H9 (cell line): ENCODE measurements at regions not wholly inside any gene's neighbourhood (a gene's known extent, or its start where the extent isn't known, plus 50 kb on each side); places are given as distances from the start of the nearest gene placed in this dataset.

ENCODE experiments used
- DNase-seq: peaks from one replicate; pipeline ENCODE4 v3.0.0-alpha.2; 2017
- H2AFZ ChIP-seq: one replicate; pipeline ENCODE4 v1.6.1; 2013; ENCODE audit warnings: mild to moderate bottlenecking, low read length, control low read depth, moderate library complexity
- H2AK5ac ChIP-seq: 2 replicates; pipeline ENCODE4 v1.6.1; 2013; ENCODE audit warnings: low read length, control low read depth, mixed read lengths; ENCODE audit not compliant: insufficient read length
- H2BK120ac ChIP-seq: one replicate; pipeline ENCODE4 v1.6.1; 2013; ENCODE audit warnings: low read depth, mild to moderate bottlenecking, low read length, control low read depth, inconsistent platforms; ENCODE audit not compliant: poor library complexity, severe bottlenecking
- H2BK12ac ChIP-seq: 2 replicates; pipeline ENCODE4 v1.6.1; 2013; ENCODE audit warnings: low read length, control low read depth, mixed read lengths, low read depth; ENCODE audit not compliant: insufficient read length
- H2BK15ac ChIP-seq: 2 replicates; pipeline ENCODE4 v1.6.1; 2013; ENCODE audit warnings: low read depth, low read length, control low read depth
- H2BK20ac ChIP-seq: one replicate; pipeline ENCODE4 v1.6.1; 2013; ENCODE audit warnings: low read depth, mild to moderate bottlenecking, low read length, control low read depth, inconsistent platforms; ENCODE audit not compliant: poor library complexity, severe bottlenecking
- H2BK5ac ChIP-seq: 2 replicates; pipeline ENCODE4 v1.6.1; 2013; ENCODE audit warnings: low read length, control low read depth, mixed read lengths; ENCODE audit not compliant: insufficient read length
- H3K14ac ChIP-seq: 2 replicates; pipeline ENCODE4 v1.6.1; 2013; ENCODE audit warnings: low read length, control low read depth; ENCODE audit not compliant: insufficient read depth
- H3K18ac ChIP-seq: 2 replicates; pipeline ENCODE4 v1.6.1; 2013; ENCODE audit warnings: low read depth, mild to moderate bottlenecking, mixed read lengths, low read length, control low read depth; ENCODE audit not compliant: insufficient read length
- H3K23ac ChIP-seq: 2 replicates; pipeline ENCODE4 v1.6.1; 2013; ENCODE audit warnings: low read length, control low read depth, mixed read lengths, low read depth; ENCODE audit not compliant: insufficient read length
- H3K23me2 ChIP-seq: 2 replicates; pipeline ENCODE4 v1.6.1; 2013; ENCODE audit warnings: low read depth, mild to moderate bottlenecking, mixed read lengths, low read length, control low read depth; ENCODE audit not compliant: insufficient read length, poor library complexity, severe bottlenecking
- H3K27ac ChIP-seq: 2 replicates; pipeline ENCODE4 v1.5.1; 2013; ENCODE audit warnings: low read length, control low read depth, mixed read lengths, low read depth; ENCODE audit not compliant: insufficient read length
- H3K27me3 ChIP-seq: 2 replicates; pipeline ENCODE4 v1.6.1; 2013; ENCODE audit warnings: low read length, control low read depth, inconsistent platforms; ENCODE audit not compliant: insufficient read depth
- H3K4ac ChIP-seq: 2 replicates; pipeline ENCODE4 v1.6.1; 2013; ENCODE audit warnings: low read depth, mild to moderate bottlenecking, control low read depth, inconsistent platforms, low read length, moderate library complexity
- H3K4me1 ChIP-seq: 2 replicates; pipeline ENCODE4 v1.6.1; 2013; ENCODE audit warnings: low read length, control low read depth, inconsistent platforms; ENCODE audit not compliant: insufficient read depth
- H3K4me2 ChIP-seq: 2 replicates; pipeline ENCODE4 v1.6.1; 2013; ENCODE audit warnings: low read length, control low read depth, mixed read lengths; ENCODE audit not compliant: insufficient read length, insufficient read depth
- H3K56ac ChIP-seq: 2 replicates; pipeline ENCODE4 v1.6.1; 2013; ENCODE audit warnings: low read depth, mild to moderate bottlenecking, mixed read lengths, low read length, control low read depth; ENCODE audit not compliant: insufficient read length
- H3K79me1 ChIP-seq: 2 replicates; pipeline ENCODE4 v1.6.1; 2013; ENCODE audit warnings: low read depth, mild to moderate bottlenecking, moderate library complexity, low read length, control low read depth, inconsistent platforms; ENCODE audit not compliant: insufficient read depth, poor library complexity, severe bottlenecking
- H3K79me2 ChIP-seq: 2 replicates; pipeline ENCODE4 v1.6.1; 2013; ENCODE audit warnings: low read length, control low read depth, inconsistent platforms; ENCODE audit not compliant: insufficient read depth
- H3K9ac ChIP-seq: 2 replicates; pipeline ENCODE4 v1.6.1; 2013; ENCODE audit warnings: low read length, control low read depth, mixed read lengths; ENCODE audit not compliant: insufficient read length; ENCODE audit errors: extremely low read depth
- H3K9me3 ChIP-seq: one replicate; pipeline ENCODE4 v1.6.1; 2013; ENCODE audit warnings: low read depth, low read length, inconsistent platforms; ENCODE audit not compliant: control insufficient read depth
- H3T11ph ChIP-seq: one replicate; pipeline ENCODE4 v1.6.1; 2013; ENCODE audit warnings: mild to moderate bottlenecking, low read length, control low read depth, inconsistent platforms
- H4K20me1 ChIP-seq: one replicate; pipeline ENCODE4 v1.6.1; 2013; ENCODE audit not compliant: control insufficient read depth, insufficient read length, insufficient read depth
- H4K5ac ChIP-seq: 2 replicates; pipeline ENCODE4 v1.6.1; 2013; ENCODE audit warnings: low read depth, mild to moderate bottlenecking, mixed read lengths, low read length, control low read depth; ENCODE audit not compliant: insufficient read length
- H4K8ac ChIP-seq: replicated peaks from 2 replicates; pipeline ENCODE4 v1.6.1; 2013; ENCODE audit warnings: low read length, control low read depth, mixed read lengths, low read depth; ENCODE audit not compliant: insufficient read length
- H4K91ac ChIP-seq: 2 replicates; pipeline ENCODE4 v1.6.1; 2013; ENCODE audit warnings: low read depth, mild to moderate bottlenecking, moderate library complexity, mixed read lengths, low read length, control low read depth; ENCODE audit not compliant: insufficient read length
- H3K27ac Mint-ChIP-seq, 3 experiments: 2 replicates in 2 of 3; 3 replicates in 1 of 3; pipeline ENCODE4 v1.8.0; 2020 to 2021; ENCODE audit warnings: mixed read lengths in 3 of 3, mild to moderate bottlenecking in 1 of 3, moderate library complexity in 1 of 3
- H3K27me3 Mint-ChIP-seq: 2 replicates; pipeline ENCODE4 v1.8.0; 2021; ENCODE audit warnings: low read depth, mild to moderate bottlenecking, moderate library complexity, mixed read lengths
- H3K36me3 Mint-ChIP-seq, 3 experiments: 2 replicates in 2 of 3; 3 replicates in 1 of 3; pipeline ENCODE4 v1.8.0; 2020 to 2021; ENCODE audit warnings: low read depth in 3 of 3, mixed read lengths in 3 of 3; ENCODE audit not compliant: insufficient read depth in 1 of 3
- H3K4me1 Mint-ChIP-seq, 2 experiments: 2 replicates each; pipeline ENCODE4 v1.8.0; 2020; ENCODE audit warnings: mixed read lengths in 2 of 2
- H3K4me3 Mint-ChIP-seq, 2 experiments: 2 replicates in 1 of 2; 3 replicates in 1 of 2; pipeline ENCODE4 v1.8.0; 2020 to 2021; ENCODE audit warnings: mild to moderate bottlenecking in 2 of 2, mixed read lengths in 2 of 2, moderate library complexity in 1 of 2
- H3K9me3 Mint-ChIP-seq, 2 experiments: 2 replicates in 1 of 2; 3 replicates in 1 of 2; pipeline ENCODE4 v1.8.0; 2020; ENCODE audit warnings: mild to moderate bottlenecking in 2 of 2, mixed read lengths in 2 of 2, moderate library complexity in 1 of 2
- CTCF ChIP-seq: fragments of 200-600 bp; sonication (generic); conservative IDR thresholded peaks from 3 replicates; pipeline ENCODE4 v1.8.0; 2021; ENCODE audit warnings: antibody characterized with exemption, mild to moderate bottlenecking
- WGBS: extraction: QIAGEN DNeasy Blood & Tissue Kit; methylation state at CpG from one replicate; pipeline ENCODE4 v1.1.7; 2013; ENCODE audit warnings: missing lambda C conversion rate, low lambda C conversion rate, mixed read lengths; ENCODE audit not compliant: insufficient read length; ENCODE audit errors: extremely low coverage; 5-methylcytosine and 5-hydroxymethylcytosine counted together

- no peak for TF ChIP-seq CTCF
- Histone ChIP-seq H3K4me2 (no peak overlapping the region), H3K23ac (no peak overlapping the region), H4K91ac (no peak overlapping the region), H2BK15ac (no peak overlapping the region), H2BK12ac (no peak overlapping the region), H3K56ac (no peak overlapping the region), H3K9ac (no peak overlapping the region), H2BK20ac (no peak overlapping the region), H3K23me2 (no peaks in the 10 kb centered on the region), H3K27ac (no peak overlapping the region), H3K79me2 (no peaks in the 10 kb centered on the region), H3K4me1 (no peaks in the 10 kb centered on the region), H3K14ac (no peak overlapping the region), H2BK120ac (no peak overlapping the region), H3K9me3 (no peaks in the 10 kb centered on the region), H3K18ac (no peak overlapping the region), H4K8ac (no peak overlapping the region), H2BK5ac (no peak overlapping the region), H3K4ac (no peak overlapping the region), H4K20me1 (no peaks in the 10 kb centered on the region), H2AFZ (no peak overlapping the region), H4K5ac (no peak overlapping the region), H2AK5ac (no peak overlapping the region), H3K27me3 (no peaks in the 10 kb centered on the region), H3T11ph (no peak overlapping the region), H3K79me1 (no peaks in the 10 kb centered on the region)
- no peak overlapping the region for H3K27ac Mint-ChIP-seq
- H3K9me3 Mint-ChIP-seq, result no peaks in the 10 kb centered on the region
- no peak for DNase-seq
- no peaks in the 10 kb centered on the region for H3K36me3 Mint-ChIP-seq
- H3K4me1 Mint-ChIP-seq, result no peaks in the 10 kb centered on the region
- no peaks in the 10 kb centered on the region for H3K27me3 Mint-ChIP-seq
- H3K4me3 Mint-ChIP-seq, result no peak overlapping the region
- no CpG with 5 or more reads among the region's 1 CpG for WGBS
Measured at GRCh38 chr14:84991021-84991420, 538.9 kb upstream of the FLRT2 start.
